Endothelial cell of umbilical vein (primary cell): ENCODE measurements at regions not wholly inside any gene's neighbourhood (a gene's known extent, or its start where the extent isn't known, plus 50 kb on each side); places are given as distances from the start of the nearest gene placed in this dataset.

Source experiments
- EZH2 ChIP-seq: IDR thresholded peaks from 2 replicates; pipeline ENCODE4 v1.6.1; 2012; ENCODE audit warnings: borderline replicate concordance, low read depth, mild to moderate bottlenecking, moderate library complexity, low read length, inconsistent platforms; ENCODE audit not compliant: severe bottlenecking
- FOS ChIP-seq: IDR thresholded peaks from 2 replicates; pipeline ENCODE4 v1.6.1; 2011; ENCODE audit warnings: mild to moderate bottlenecking, low read length, moderate library complexity, borderline replicate concordance; ENCODE audit not compliant: insufficient read depth
- GATA2 ChIP-seq: IDR thresholded peaks from 2 replicates; pipeline ENCODE4 v1.7.0; 2011; ENCODE audit warnings: low read depth, mild to moderate bottlenecking, moderate library complexity, mixed read lengths, low read length; ENCODE audit not compliant: insufficient read length, insufficient read depth
- JUN ChIP-seq: IDR thresholded peaks from 2 replicates; pipeline ENCODE4 v1.6.1; 2011; ENCODE audit warnings: borderline replicate concordance, low read depth; ENCODE audit not compliant: insufficient read length, insufficient read depth
- MYC ChIP-seq: IDR thresholded peaks from one replicate; pipeline ENCODE4 v1.6.1; 2011; ENCODE audit warnings: mild to moderate bottlenecking, low read depth, low read length
- POLR2A ChIP-seq: IDR thresholded peaks from 2 replicates; pipeline ENCODE4 v1.6.1; 2012; ENCODE audit warnings: low read depth, mild to moderate bottlenecking, control low read depth, low read length
- POLR2AphosphoS5 ChIP-seq: IDR thresholded peaks from 2 replicates; pipeline ENCODE4 v1.6.1; 2012; ENCODE audit warnings: low read depth, mild to moderate bottlenecking, control low read depth, low read length, moderate library complexity; ENCODE audit not compliant: insufficient read depth
- TF ChIP-seq, protein P1 (sequence below), 2 donors: IDR thresholded peaks; 1 replicate in 1 of 2; 2 replicates in 1 of 2; pipeline ENCODE4 v1.5.1; 2011; ENCODE audit warnings: low read length in 2 of 2, mild to moderate bottlenecking in 2 of 2, moderate library complexity in 2 of 2, control low read depth in 1 of 2, inconsistent platforms in 1 of 2, low read depth in 1 of 2; ENCODE audit not compliant: insufficient read depth in 1 of 2; ENCODE audit errors: extremely low read depth in 1 of 2
- TF ChIP-seq, protein P2 (sequence below): IDR thresholded peaks from 2 replicates; pipeline ENCODE4 v1.6.1; 2011; ENCODE audit not compliant: insufficient read depth, insufficient read length

DNA sequence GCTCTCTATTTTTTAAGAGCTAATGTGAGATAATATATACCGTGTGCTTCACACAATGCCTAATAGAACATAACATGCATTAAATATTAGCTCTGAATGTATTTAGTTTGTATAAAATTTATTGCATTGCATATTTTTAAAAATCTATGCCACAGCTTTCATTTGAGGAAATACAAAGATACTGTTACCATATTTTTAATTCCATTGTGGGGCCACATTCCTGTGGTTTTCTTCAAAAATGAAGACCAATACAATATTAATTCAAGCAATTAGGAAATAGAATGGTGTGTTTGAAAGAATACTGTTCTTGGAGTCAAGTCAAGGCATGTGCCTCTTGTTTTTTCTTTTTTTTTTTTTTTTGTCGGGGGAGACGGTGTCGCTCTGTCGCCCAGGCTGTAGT, 95.4 kb upstream of the CADPS start:
- TF ChIP-seq, protein P1, sequence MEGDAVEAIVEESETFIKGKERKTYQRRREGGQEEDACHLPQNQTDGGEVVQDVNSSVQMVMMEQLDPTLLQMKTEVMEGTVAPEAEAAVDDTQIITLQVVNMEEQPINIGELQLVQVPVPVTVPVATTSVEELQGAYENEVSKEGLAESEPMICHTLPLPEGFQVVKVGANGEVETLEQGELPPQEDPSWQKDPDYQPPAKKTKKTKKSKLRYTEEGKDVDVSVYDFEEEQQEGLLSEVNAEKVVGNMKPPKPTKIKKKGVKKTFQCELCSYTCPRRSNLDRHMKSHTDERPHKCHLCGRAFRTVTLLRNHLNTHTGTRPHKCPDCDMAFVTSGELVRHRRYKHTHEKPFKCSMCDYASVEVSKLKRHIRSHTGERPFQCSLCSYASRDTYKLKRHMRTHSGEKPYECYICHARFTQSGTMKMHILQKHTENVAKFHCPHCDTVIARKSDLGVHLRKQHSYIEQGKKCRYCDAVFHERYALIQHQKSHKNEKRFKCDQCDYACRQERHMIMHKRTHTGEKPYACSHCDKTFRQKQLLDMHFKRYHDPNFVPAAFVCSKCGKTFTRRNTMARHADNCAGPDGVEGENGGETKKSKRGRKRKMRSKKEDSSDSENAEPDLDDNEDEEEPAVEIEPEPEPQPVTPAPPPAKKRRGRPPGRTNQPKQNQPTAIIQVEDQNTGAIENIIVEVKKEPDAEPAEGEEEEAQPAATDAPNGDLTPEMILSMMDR (IDR thresholded peaks at IDR 0.05; ENCODE audit: extremely low read depth in 1 of 2, insufficient read depth in 1 of 2, low read depth in 1 of 2, low read length in 2 of 2) = no peak
- TF ChIP-seq EZH2 (no peak), POLR2AphosphoS5 (no peak), JUN (no peak), POLR2A (no peak), MYC (no peak), FOS (no peak), GATA2 (no peak)
- TF ChIP-seq, protein P2, sequence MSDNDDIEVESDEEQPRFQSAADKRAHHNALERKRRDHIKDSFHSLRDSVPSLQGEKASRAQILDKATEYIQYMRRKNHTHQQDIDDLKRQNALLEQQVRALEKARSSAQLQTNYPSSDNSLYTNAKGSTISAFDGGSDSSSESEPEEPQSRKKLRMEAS = no peak
